OCI-M2 (cell line): ENCODE measurements at regions not wholly inside any gene's neighbourhood (a gene's known extent, or its start where the extent isn't known, plus 50 kb on each side); places are given as distances from the start of the nearest gene placed in this dataset.
"Not testable (repeated sequence)": the region's sequence is repeated elsewhere in the genome, so short reads cannot be mapped to it uniquely, and the experiment has no call there.

Source experiments
- DNase-seq: peaks from one replicate; lab custom pipeline; 2025; ENCODE audit not compliant: unreplicated experiment; lab: John Stamatoyannopoulos, UW

DNA sequence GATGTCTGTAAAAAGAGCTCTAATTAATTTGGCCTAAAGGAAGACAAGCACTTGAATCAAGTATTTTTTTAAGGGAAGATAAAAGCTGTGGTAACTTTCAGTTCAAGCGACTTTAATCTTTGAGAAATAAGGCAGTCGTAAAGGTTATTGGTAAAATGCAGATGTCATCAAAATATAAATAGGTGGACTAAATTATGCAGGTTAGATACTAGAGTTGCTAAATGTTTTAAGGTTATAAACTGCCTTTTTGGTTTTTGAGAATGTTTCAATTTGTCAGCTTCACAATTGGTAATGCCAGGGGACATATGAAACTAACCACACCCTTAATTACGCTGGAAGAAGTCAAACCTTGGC is 159.5 kb upstream of the OLIG3 start:
- no peak for DNase-seq

DNA sequence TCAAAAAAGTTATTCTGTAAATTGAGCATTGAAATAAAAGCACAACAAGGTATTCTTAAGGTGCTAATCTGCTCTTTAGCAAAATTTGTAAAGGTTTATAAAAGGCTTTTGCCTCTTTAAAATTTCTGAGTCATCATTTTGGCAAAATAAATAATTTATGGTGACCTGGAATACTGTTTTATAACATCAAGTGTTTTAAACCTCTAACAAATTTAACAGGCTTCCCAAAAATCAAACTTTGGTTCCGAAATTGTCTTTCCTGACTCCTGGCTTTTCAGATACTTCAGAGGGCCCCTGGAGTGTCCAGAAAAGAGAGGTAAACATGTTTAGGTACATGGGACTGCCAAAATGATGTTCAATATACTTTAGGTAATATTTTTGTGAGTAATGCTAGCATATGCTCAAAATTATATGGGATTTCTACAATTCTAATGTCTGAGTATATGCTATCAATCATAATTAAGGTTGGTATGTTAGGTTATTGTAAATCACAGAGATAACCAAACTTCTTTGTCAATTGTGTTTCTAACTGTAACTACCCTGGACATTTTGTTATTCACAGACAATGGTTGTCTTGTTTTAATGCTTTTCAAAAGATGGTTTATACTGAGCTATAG is 160.3 kb upstream of the OLIG3 start:
- DNase-seq: no peak

DNA sequence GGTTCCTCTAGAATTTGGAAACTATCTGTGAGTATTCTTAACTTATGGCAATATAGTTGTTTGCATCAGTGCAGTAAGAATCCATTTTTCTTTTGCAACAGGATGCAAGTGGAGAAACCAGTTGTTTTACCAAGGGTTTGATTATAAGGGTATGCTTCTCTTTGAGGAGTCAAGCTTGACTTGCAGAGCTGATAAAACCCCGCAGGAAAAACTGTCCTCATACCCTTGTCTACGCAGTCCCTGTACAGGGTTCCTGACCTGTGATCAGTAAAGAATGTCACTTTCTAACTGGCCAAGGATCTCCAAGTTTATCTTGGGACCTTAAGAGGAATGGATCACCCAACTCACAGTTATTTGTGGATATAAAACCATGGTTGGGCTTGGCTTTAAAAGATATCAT is 161.1 kb upstream of the OLIG3 start:
- DNase-seq: no peak

DNA sequence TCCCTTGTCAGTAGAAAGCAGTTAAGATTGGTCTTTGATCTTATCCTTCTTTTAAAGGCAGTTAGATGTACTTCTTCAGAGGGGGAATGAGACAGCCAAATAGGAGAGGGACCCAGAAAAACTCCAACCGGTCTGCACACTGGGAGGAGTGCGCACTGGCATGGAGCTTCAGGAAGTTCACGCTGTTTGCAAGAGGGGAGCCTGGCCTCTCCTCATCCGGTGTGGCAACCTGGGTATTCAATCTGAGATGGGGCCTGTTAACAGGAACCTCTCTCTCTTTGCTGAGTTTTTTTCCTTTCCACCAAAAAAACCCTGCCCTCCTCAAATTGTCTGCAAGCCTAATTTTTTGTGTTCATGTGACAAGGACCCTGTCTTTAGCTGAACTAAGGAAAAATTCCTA is 162.5 kb upstream of the OLIG3 start:
- no peak for DNase-seq

DNA sequence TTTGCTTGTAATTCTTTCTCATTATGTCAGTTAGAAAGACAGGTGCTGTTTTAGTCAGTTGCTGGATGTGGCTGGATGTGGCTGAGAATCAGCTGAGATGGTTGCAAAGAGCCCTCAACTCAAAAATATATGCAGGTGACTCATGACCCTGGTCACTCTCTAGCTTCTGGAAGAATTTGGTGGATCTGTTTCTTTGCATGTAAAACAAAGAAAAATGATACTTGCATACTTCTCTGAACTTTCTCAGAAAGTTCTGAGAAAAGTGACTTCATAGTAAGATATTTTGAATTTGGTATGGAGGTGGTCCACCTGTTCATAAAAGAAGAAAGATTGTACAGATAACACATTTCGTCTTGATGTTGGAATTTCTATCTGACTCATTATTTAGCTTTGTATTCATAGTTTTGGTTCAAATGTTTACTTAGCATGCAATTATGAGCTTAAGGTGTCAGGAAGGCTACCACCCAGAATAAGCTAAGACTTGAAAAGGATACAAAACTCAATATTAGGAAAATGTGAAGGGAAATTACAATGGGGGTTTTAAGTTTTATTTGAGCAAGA is 163.2 kb upstream of the OLIG3 start:
- no peak for DNase-seq

DNA sequence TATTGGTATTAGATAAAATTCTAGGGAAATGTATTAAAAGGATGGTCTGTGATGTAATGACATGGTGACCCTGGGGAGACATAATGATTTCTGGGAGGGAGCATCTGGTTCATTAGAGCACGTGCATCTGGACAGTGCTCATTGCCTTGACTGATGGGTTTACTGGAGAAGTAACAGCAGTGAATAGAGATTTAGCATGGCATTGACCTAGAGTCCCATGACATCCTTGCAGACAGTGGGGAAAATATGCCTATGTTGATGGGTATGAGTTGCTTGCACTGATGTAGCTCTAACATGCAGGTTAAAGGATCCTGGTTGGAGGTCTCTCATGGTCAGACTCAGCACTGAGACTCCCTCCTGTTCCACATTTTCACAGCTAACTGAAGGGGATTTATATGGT is 164.1 kb upstream of the OLIG3 start:
- DNase-seq: no peak

DNA sequence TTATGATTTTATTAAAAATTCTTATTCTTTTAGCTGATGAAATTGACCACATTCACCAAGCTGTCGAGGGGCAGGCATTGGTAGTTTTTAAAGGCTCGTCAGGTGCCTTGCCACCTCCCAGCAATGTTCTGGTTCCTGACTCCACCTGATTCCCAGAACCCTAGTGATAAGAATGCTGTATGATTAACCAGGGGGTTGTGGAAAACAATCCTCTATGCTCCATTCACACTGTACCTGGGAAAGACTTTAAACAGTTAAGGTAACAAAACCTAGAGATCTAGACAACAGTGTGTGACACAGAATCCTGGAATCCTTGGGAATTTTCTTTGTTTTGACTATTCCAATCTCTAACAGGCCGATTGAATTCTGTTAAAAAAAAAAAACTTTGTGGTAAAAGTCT is 165.7 kb upstream of the OLIG3 start:
- no peak for DNase-seq

DNA sequence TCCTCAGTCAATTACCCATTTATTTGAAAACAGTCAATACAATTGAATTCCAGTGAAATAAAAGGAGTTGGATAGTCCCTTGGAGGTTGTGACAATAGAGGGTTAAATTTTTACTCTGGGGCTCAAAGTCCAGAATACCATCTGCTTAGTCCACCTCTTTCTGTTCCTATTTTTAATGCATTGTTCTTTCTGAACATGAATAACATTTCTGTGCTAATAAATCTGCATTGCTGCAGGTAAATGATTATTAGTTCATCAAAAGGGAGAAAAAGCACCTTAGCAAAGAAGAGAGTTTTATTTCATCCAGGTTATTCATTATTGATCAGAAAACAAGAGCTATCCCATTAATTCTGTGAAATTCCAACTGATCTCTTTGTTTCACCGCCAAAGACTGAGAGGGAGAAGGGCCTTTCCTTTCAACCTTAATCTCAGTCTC is 166.1 kb upstream of the OLIG3 start:
- no peak for DNase-seq

DNA sequence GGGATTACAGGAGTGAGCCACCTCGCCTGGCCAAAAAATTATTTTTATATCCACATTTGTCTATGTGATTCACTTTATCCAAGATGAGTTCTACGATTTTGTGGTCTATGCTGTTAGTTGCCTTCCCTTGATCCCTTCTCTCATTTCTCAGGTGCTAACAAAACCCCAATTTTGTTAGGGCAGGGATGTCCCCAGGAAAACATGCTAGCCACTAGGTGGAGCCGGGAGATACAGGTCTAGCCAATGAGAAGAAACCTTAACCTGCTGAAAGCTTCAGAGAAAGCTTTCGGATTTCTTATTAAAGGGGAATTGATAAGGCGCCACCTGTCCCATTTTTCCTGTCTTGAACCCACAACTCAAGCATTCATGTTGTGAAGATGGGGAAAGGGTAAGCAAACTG is 167.4 kb upstream of the OLIG3 start:
- no peak for DNase-seq

GRCh38 chr6:137664183-137664582 is 170.0 kb upstream of the OLIG3 start:
- DNase-seq: no peak

GRCh38 chr6:137665342-137665934 is 171.2 kb upstream of the OLIG3 start:
- DNase-seq: no peak

DNA sequence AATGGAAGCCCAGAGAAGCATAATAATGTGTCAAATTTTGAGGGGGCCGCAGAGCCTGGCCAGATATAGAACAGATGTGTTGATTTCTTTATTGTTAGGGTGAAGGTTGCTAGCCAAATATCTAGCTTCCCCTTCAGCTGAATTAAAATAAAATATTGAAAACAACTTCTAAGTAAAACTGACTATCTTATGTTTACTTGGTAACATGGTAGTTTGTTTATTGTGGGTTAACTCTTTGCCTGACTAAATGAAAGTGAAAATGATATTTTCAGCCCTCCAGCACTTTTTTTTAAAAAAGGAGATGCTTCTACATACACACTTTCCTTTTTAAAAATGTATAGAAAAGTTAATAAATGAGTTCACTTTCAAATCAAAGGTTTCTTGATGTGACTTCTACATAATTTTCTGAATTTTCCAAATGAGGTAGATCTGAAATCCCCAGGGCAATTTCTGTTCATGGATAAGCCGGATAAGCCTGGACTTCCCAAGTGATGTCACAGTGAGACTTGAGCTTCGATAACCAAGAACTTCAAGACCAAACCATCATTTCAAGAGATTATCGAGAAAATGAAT is 172.1 kb upstream of the OLIG3 start:
- DNase-seq: no peak

GRCh38 chr6:137673603-137674002 is 179.4 kb upstream of the OLIG3 start:
- no peak for DNase-seq

- DNase-seq: no peak
These were observed 182.7 kb upstream of the OLIG3 start for GRCh38 chr6:137676888-137677287.

GRCh38 chr6:137677709-137678108 is 183.5 kb upstream of the OLIG3 start:
- no peak for DNase-seq

GRCh38 chr6:137678451-137678850 is 184.3 kb upstream of the OLIG3 start:
- no peak for DNase-seq

- DNase-seq: no peak
These were observed 186.2 kb upstream of the TNFAIP3 start for GRCh38 chr6:137680705-137681346.

- DNase-seq: no peak
These were observed 185.5 kb upstream of the TNFAIP3 start for GRCh38 chr6:137681445-137682009.

- DNase-seq: not testable (repeated sequence)
These were observed 184.4 kb upstream of the TNFAIP3 start for GRCh38 chr6:137682658-137683057.

GRCh38 chr6:137683916-137684315 is 183.1 kb upstream of the TNFAIP3 start:
- DNase-seq: no peak

GRCh38 chr6:137685798-137686375 is 181.2 kb upstream of the TNFAIP3 start:
- no peak for DNase-seq
